ENCODE measurements at regions not wholly inside any gene's neighbourhood (a gene's known extent, or its start where the extent isn't known, plus 50 kb on each side); places are given as distances from the start of the nearest gene placed in this dataset.

GRCh38 chr22:19654338-19654987, 59.8 kb upstream of the SEPTIN5 start:
- TF ChIP-seq CTCF (IDR thresholded peaks at IDR 0.05; ENCODE audit: control extremely low read depth in 1 of 3, insufficient read depth in 1 of 3, low read depth in 1 of 3, low read length in 3 of 3) (no peak), CHD2 (IDR thresholded peaks at IDR 0.05; ENCODE audit: low read length) (no peak), MAX (IDR thresholded peaks at IDR 0.05) (no peak), EP300 (IDR thresholded peaks at IDR 0.05; ENCODE audit: borderline replicate concordance in 1 of 2, low read depth in 2 of 2, low read length in 2 of 2) (no peak), ZNF274 (IDR thresholded peaks at IDR 0.05; ENCODE audit: borderline replicate concordance, extremely low read depth, low read length) (no peak), POLR2A (IDR thresholded peaks at IDR 0.05; ENCODE audit: control extremely low read depth in 1 of 2, low read depth in 2 of 2, low read length in 2 of 2) (no peak), POU5F1 (IDR thresholded peaks at IDR 0.05; ENCODE audit: low read depth, low read length) (no peak), PHF8 (conservative IDR thresholded peaks at IDR 0.05; ENCODE audit: low read depth, low read length) (no peak), POLR2AphosphoS5 (IDR thresholded peaks at IDR 0.05; ENCODE audit: low read depth, low read length) (no peak), JUN (IDR thresholded peaks at IDR 0.05; ENCODE audit: low read depth, low read length) (no peak), TAF1 (IDR thresholded peaks at IDR 0.05; ENCODE audit: low read depth, low read length) (no peak)

Data from H1 (cell line).